ENCODE measurements at regions not wholly inside any gene's neighbourhood (a gene's known extent, or its start where the extent isn't known, plus 50 kb on each side); places are given as distances from the start of the nearest gene placed in this dataset.

DNA sequence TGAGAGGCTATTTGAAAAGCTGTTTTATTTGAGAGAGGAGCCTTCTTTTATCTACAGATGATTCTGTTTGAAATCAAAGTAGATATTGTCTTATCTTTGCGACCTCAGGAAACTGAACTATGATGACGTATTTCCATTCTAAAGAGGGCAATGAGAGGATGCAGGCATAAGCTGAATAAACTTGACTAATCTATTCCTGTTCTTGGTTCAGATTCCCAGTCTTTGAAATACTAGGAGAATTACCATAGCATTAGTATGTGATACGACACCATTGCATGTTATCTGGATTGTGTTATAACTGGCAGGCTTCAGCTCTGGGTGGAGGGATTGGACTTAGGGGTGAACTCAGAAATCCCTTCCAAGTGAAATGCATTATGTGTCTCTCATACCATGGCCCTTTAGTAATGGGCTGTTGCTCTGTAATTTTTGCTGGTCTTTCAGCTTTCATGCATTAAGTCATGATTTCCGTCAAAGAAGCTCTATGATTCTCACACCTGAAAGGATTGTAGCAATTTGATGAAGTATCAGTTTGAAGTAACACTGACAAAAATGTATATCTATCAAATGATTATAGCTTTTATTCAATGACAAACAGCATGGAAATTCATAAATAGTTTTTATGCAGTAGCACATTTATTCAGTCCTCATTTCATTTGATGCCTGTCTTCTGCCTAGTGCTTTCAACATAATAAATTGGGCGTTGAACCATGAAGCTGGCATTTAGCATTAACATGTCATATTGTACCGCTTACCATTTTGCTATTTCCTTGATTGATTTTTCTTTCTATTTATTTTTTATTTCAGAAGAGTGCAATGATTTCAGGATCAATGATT lies 138.4 kb upstream of the SPACA1 start:
- intact Hi-C loops (cut with micrococcal nuclease) = no loop called here
- FAIRE-seq (peak; percentile 77), DNase-seq (ENCODE audit: low read depth, low spot score) (peak; percentile 93)
- Histone ChIP-seq H3K27me3 (ENCODE audit: control insufficient read depth in 2 of 2, insufficient read depth in 2 of 2, low read length in 2 of 2) (no peaks in the 10 kb centered on the region), H3K4me3 (replicated peaks in 1 of 3; ENCODE audit: insufficient read depth in 1 of 3, low read depth in 1 of 3, low read length in 3 of 3) (no peak overlapping the region), H3K27ac (ENCODE audit: insufficient read depth, low read depth, low read length) (peak overlapping the region; percentile 67), H3K4me1 (ENCODE audit: control insufficient read depth, extremely low read depth, insufficient read depth, low read length) (peaks cover 18% of the 10 kb centered on the region), H3K4me2 (ENCODE audit: insufficient read depth, low read length) (peak overlapping the region; percentile 56), H3K79me2 (ENCODE audit: control insufficient read depth, insufficient read depth, low read length) (no peaks in the 10 kb centered on the region), H3K9ac (replicated peaks; ENCODE audit: extremely low read depth, insufficient read depth, low read length) (no peak overlapping the region), H3K9me3 (replicated peaks; ENCODE audit: control insufficient read depth, insufficient read depth, low read length) (no peaks in the 10 kb centered on the region), H3K9me1 (replicated peaks; ENCODE audit: control insufficient read depth, extremely low read depth, insufficient read depth, low read length) (no peaks in the 10 kb centered on the region), H4K20me1 (replicated peaks; ENCODE audit: control insufficient read depth, extremely low read depth, insufficient read depth, low read length) (no peaks in the 10 kb centered on the region), H2AFZ (ENCODE audit: low read depth, low read length) (no peak overlapping the region), H3K36me3 (ENCODE audit: control insufficient read depth in 2 of 2, extremely low read depth in 1 of 2, insufficient read depth in 2 of 2, low read length in 2 of 2) (no peaks in the 10 kb centered on the region)
- CTCF ChIA-PET = interaction anchor here (0.8 to 2.2 kb wide), 6 partner anchors 9 to 962 kb away, joined by 3 to 14 read pairs (median 4); no protein-coding TSS in a partner anchor
- TF ChIP-seq FOS (IDR thresholded peaks at IDR 0.05; ENCODE audit: borderline replicate concordance, insufficient read depth, low read length) (peak; percentile 75), POLR2A (IDR thresholded peaks at IDR 0.05; ENCODE audit: low read depth, low read length) (no peak), GATA2 (IDR thresholded peaks at IDR 0.05; ENCODE audit: insufficient read depth, insufficient read length, low read depth, low read length) (peak; percentile 94), EZH2 (IDR thresholded peaks at IDR 0.05; ENCODE audit: borderline replicate concordance, low read depth, low read length, severe bottlenecking) (no peak), JUN (IDR thresholded peaks at IDR 0.05; ENCODE audit: borderline replicate concordance, insufficient read depth, insufficient read length, low read depth) (peak; percentile 76), MYC (IDR thresholded peaks at IDR 0.05; ENCODE audit: low read depth, low read length) (no peak), POLR2AphosphoS5 (IDR thresholded peaks at IDR 0.05; ENCODE audit: insufficient read depth, low read depth, low read length) (peak; percentile 57)
- TF ChIP-seq, protein P1, sequence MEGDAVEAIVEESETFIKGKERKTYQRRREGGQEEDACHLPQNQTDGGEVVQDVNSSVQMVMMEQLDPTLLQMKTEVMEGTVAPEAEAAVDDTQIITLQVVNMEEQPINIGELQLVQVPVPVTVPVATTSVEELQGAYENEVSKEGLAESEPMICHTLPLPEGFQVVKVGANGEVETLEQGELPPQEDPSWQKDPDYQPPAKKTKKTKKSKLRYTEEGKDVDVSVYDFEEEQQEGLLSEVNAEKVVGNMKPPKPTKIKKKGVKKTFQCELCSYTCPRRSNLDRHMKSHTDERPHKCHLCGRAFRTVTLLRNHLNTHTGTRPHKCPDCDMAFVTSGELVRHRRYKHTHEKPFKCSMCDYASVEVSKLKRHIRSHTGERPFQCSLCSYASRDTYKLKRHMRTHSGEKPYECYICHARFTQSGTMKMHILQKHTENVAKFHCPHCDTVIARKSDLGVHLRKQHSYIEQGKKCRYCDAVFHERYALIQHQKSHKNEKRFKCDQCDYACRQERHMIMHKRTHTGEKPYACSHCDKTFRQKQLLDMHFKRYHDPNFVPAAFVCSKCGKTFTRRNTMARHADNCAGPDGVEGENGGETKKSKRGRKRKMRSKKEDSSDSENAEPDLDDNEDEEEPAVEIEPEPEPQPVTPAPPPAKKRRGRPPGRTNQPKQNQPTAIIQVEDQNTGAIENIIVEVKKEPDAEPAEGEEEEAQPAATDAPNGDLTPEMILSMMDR (IDR thresholded peaks at IDR 0.05; ENCODE audit: extremely low read depth in 1 of 2, insufficient read depth in 1 of 2, low read depth in 1 of 2, low read length in 2 of 2) = no peak
- TF ChIP-seq, protein P2, sequence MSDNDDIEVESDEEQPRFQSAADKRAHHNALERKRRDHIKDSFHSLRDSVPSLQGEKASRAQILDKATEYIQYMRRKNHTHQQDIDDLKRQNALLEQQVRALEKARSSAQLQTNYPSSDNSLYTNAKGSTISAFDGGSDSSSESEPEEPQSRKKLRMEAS (IDR thresholded peaks at IDR 0.05; ENCODE audit: insufficient read depth, insufficient read length) = no peak
- dilution Hi-C loops (cut with MboI; ENCODE audit: extremely low pct_ligation_motif_present, low sequenced_read_pairs) = no loop called here
- POLR2A ChIA-PET = interaction anchor here (0.6 kb wide), 1 partner anchor 204 kb away, joined by 3 read pairs; no protein-coding TSS in a partner anchor
- BruUV-seq (replicated peaks) = no TSS peak
